GM12878 (cell line): ENCODE measurements at regions not wholly inside any gene's neighbourhood (a gene's known extent, or its start where the extent isn't known, plus 50 kb on each side); places are given as distances from the start of the nearest gene placed in this dataset.
A peak's percentile ranks its signal among the peaks of the same experiment; 100 is the strongest.

Experiments used
- MLLT1 ChIP-seq: fragments of 450-650 bp; IDR thresholded peaks from 2 replicates; pipeline ENCODE4 v1.6.1; 2016; ENCODE audit warnings: mild to moderate bottlenecking
- POLR2A ChIP-seq: IDR thresholded peaks from 2 replicates; pipeline ENCODE4 v1.6.1; 2011; ENCODE audit warnings: low read depth, mild to moderate bottlenecking, low read length
- TCF7 ChIP-seq: IDR thresholded peaks from 2 replicates; pipeline ENCODE4 v1.6.1; 2014; ENCODE audit warnings: antibody characterized with exemption, borderline replicate concordance
- ZNF217 ChIP-seq: fragments of 450-650 bp; IDR thresholded peaks from 2 replicates; pipeline ENCODE4 v1.6.1; 2017; ENCODE audit warnings: antibody characterized with exemption, mild to moderate bottlenecking

- TF ChIP-seq ZNF217 (peak; percentile 89), POLR2A (no peak), MLLT1 (peak; percentile 26; the same call in 1 of the 2 replicates), TCF7 (no peak)
These were observed 64.5 kb downstream of the FOXG1 start for GRCh38 chr14:28831126-28831525.
